Uterus (tissue), 2 donors: ENCODE measurements at regions not wholly inside any gene's neighbourhood (a gene's known extent, or its start where the extent isn't known, plus 50 kb on each side); places are given as distances from the start of the nearest gene placed in this dataset.

Experiments
- CTCF ChIP-seq, 4 experiments: fragments of 200-600 bp in 2 of 4; fragments of 450-650 bp in 2 of 4; sonication (generic) in 2 of 4; IDR thresholded peaks; one replicate each; pipeline ENCODE4 v1.5.1; 2016 to 2019; ENCODE audit warnings: antibody characterized with exemption in 4 of 4, mild to moderate bottlenecking in 2 of 4, moderate library complexity in 1 of 4
- POLR2A ChIP-seq, 2 donors: fragments of 450-650 bp; IDR thresholded peaks; one replicate each; pipeline ENCODE4 v1.6.1; 2016; ENCODE audit warnings: antibody characterized with exemption in 2 of 2, mild to moderate bottlenecking in 1 of 2, moderate library complexity in 1 of 2

GRCh38 chr5:136749016-136749415 is 383.7 kb upstream of the TRPC7 start:
- TF ChIP-seq POLR2A (IDR thresholded peaks at IDR 0.05): no peak
- no peak for TF ChIP-seq CTCF (IDR thresholded peaks at IDR 0.05)
